GM12892 (cell line): ENCODE measurements at regions not wholly inside any gene's neighbourhood (a gene's known extent, or its start where the extent isn't known, plus 50 kb on each side); places are given as distances from the start of the nearest gene placed in this dataset.

Source experiments
- POLR2A ChIP-seq: IDR thresholded peaks from 2 replicates; pipeline ENCODE4 v1.6.1; 2011; ENCODE audit warnings: low read depth, low read length, control low read depth
- POLR2AphosphoS5 ChIP-seq: IDR thresholded peaks from 2 replicates; pipeline ENCODE4 v1.6.1; 2011; ENCODE audit warnings: low read depth, low read length, control low read depth
- TAF1 ChIP-seq: IDR thresholded peaks from 2 replicates; pipeline ENCODE4 v1.6.1; 2011; ENCODE audit warnings: low read depth, mild to moderate bottlenecking, control low read depth, low read length, borderline replicate concordance

DNA sequence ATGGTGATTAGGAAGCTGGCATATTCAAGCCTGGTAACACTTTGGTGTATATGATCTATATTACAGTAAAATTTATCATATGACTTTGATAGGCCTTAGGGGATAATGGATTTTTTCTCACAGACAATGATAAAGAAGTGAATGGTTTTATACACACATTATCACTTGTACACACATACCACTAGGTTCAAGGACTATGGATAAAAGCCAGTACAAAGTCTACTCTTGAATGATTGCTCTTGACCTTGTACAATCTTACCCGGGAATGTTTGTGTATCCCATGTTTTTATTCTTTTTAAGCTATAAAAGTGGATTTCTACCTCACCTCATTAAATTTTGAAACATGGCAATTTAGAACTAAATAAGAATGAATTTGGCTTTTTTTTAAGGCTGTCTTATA is 414.5 kb upstream of the ADAMTSL1 start:
- no peak for TF ChIP-seq POLR2AphosphoS5
- TF ChIP-seq POLR2A, result no peak
- no peak for TF ChIP-seq TAF1
